HEK293T (cell line): ENCODE measurements at regions not wholly inside any gene's neighbourhood (a gene's known extent, or its start where the extent isn't known, plus 50 kb on each side); places are given as distances from the start of the nearest gene placed in this dataset.
A peak's percentile ranks its signal among the peaks of the same experiment; 100 is the strongest.

Source experiments
- CTCF ChIA-PET: fragments of 350-600 bp; formaldehyde crosslinking; extraction: SDS; loops from one replicate; lab custom pipeline; 2021; ENCODE audit warnings: antibody characterized with exemption, inconsistent platforms; lab: Yijun Ruan, JAX
- POLR2A ChIA-PET: fragments of 350-600 bp; formaldehyde crosslinking; extraction: SDS; loops from one replicate; lab custom pipeline; 2020; ENCODE audit warnings: antibody characterized with exemption, inconsistent platforms; lab: Yijun Ruan, JAX
- DNase-seq: peaks from one replicate; pipeline ENCODE4 v3.0.0; 2012; ENCODE audit warnings: mixed read lengths; ENCODE audit errors: extremely low spot score
- ARNT ChIP-seq: fragments of 450-650 bp; IDR thresholded peaks from 2 replicates; pipeline ENCODE4 v1.6.1; 2017; ENCODE audit warnings: mild to moderate bottlenecking
- BHLHE40 ChIP-seq: fragments of 450-650 bp; IDR thresholded peaks from 2 replicates; pipeline ENCODE4 v1.6.1; 2016; ENCODE audit warnings: mild to moderate bottlenecking, moderate library complexity, borderline replicate concordance
- CTBP1 ChIP-seq: fragments of 450-650 bp; IDR thresholded peaks from 2 replicates; pipeline ENCODE4 v1.6.1; 2016; ENCODE audit warnings: borderline replicate concordance
- ELF4 ChIP-seq: fragments of 450-650 bp; IDR thresholded peaks from 2 replicates; pipeline ENCODE4 v1.6.1; 2017; ENCODE audit warnings: antibody characterized with exemption
- FOXA1 ChIP-seq: fragments of 450-650 bp; IDR thresholded peaks from 2 replicates; pipeline ENCODE4 v1.6.1; 2016; ENCODE audit warnings: mild to moderate bottlenecking
- FOXK2 ChIP-seq: fragments of 450-650 bp; IDR thresholded peaks from 2 replicates; pipeline ENCODE4 v1.6.1; 2016; ENCODE audit warnings: mild to moderate bottlenecking
- FOXM1 ChIP-seq: fragments of 450-650 bp; IDR thresholded peaks from 2 replicates; pipeline ENCODE4 v1.6.1; 2017; ENCODE audit warnings: mild to moderate bottlenecking, borderline replicate concordance
- HDGF ChIP-seq: fragments of 450-650 bp; IDR thresholded peaks from 2 replicates; pipeline ENCODE4 v1.6.1; 2017; ENCODE audit warnings: antibody characterized with exemption, borderline replicate concordance
- L3MBTL2 ChIP-seq: fragments of 450-650 bp; conservative IDR thresholded peaks from 2 replicates; pipeline ENCODE4 v1.6.1; 2016; ENCODE audit warnings: mild to moderate bottlenecking
- LEF1 ChIP-seq: fragments of 450-650 bp; IDR thresholded peaks from 2 replicates; pipeline ENCODE4 v1.6.1; 2017; ENCODE audit warnings: mild to moderate bottlenecking, borderline replicate concordance
- NFRKB ChIP-seq: fragments of 450-650 bp; IDR thresholded peaks from 2 replicates; pipeline ENCODE4 v1.6.1; 2016; ENCODE audit warnings: mild to moderate bottlenecking, moderate library complexity
- SP1 ChIP-seq: fragments of 450-650 bp; IDR thresholded peaks from 2 replicates; pipeline ENCODE4 v1.6.1; 2017
- SUZ12 ChIP-seq: fragments of 450-650 bp; IDR thresholded peaks from 2 replicates; pipeline ENCODE4 v1.6.1; 2016; ENCODE audit warnings: mild to moderate bottlenecking
- TARDBP ChIP-seq: fragments of 450-650 bp; IDR thresholded peaks from 2 replicates; pipeline ENCODE4 v1.6.1; 2016
- ZNF384 ChIP-seq: fragments of 450-650 bp; IDR thresholded peaks from 2 replicates; pipeline ENCODE4 v1.6.1; 2016
- TF ChIP-seq, protein P1 (sequence below): fragments of 450-650 bp; IDR thresholded peaks from 2 replicates; pipeline ENCODE4 v1.6.1; 2016

DNA sequence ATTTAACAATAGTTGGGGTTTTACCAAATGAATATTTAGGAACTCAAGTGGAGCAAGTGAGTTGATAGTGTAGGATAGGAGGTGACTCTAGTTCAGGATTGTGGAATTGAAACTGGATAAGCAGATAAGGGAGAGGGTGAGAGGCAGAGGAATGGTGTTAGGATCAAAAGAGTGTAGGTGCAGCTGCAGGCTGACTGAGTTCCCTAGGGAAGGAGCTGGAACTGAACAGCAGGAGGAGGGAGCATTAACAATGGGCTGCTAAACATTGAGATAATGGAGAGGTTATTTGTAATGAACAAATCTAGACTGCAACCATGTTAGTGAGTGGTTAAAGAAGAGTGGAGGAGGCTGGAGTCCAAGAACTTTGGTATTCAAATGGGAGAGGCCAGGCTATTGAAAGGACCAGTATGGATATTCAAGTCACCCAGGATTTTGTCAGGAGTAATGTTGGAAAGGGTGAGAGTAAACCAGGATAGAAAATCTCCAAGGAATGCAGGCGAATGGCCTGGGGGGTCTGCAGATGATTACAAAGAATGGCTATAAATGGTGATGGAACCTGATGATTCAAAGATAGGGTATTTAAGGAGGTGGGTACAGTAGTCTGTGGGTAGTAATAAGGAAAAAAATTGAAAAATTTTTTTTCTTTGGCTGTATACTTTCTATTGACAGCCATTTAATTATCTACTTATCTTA lies 497.1 kb upstream of the TENM3 start:
- DNase-seq, result no peak
- ChIA-PET CTCF (interaction anchor here (0.6 kb wide), 1 partner anchor 31 kb away, joined by 3 read pairs; no protein-coding TSS in a partner anchor), POLR2A (no interaction called here)
- no peak for TF ChIP-seq CTBP1
- no peak for TF ChIP-seq FOXK2
- no peak for TF ChIP-seq L3MBTL2
- no peak for TF ChIP-seq SP1
- no peak for TF ChIP-seq FOXA1
- no peak for TF ChIP-seq ARNT
- no peak for TF ChIP-seq FOXM1
- TF ChIP-seq TARDBP, result no peak
- TF ChIP-seq ZNF384, result no peak
- no peak for TF ChIP-seq LEF1
- TF ChIP-seq HDGF, result no peak
- no peak for TF ChIP-seq SUZ12

DNA sequence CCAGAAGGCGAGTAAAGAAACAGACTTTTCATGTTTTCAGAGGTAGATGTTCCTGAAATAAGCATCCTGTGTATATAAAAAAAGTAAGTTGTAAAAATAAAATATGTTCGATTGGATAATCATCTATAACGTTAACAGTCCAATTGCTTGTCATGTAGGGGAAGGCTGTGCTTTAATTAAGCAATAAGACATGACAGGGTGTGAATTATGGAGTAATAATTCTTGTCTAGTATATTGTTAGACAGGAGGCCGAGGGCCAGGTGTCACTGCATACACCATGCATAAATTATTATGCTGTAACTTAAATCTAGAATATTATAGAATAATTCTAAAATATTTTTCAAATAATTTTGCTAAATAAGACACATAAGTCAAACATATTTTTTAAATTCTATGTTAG lies 494.6 kb upstream of the TENM3 start:
- CTCF ChIA-PET, result no interaction called here
- POLR2A ChIA-PET, result no interaction called here
- DNase-seq, result no peak
- TF ChIP-seq CTBP1, result no peak
- TF ChIP-seq, protein P1, sequence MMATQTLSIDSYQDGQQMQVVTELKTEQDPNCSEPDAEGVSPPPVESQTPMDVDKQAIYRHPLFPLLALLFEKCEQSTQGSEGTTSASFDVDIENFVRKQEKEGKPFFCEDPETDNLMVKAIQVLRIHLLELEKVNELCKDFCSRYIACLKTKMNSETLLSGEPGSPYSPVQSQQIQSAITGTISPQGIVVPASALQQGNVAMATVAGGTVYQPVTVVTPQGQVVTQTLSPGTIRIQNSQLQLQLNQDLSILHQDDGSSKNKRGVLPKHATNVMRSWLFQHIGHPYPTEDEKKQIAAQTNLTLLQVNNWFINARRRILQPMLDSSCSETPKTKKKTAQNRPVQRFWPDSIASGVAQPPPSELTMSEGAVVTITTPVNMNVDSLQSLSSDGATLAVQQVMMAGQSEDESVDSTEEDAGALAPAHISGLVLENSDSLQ, result peak; percentile 70

DNA sequence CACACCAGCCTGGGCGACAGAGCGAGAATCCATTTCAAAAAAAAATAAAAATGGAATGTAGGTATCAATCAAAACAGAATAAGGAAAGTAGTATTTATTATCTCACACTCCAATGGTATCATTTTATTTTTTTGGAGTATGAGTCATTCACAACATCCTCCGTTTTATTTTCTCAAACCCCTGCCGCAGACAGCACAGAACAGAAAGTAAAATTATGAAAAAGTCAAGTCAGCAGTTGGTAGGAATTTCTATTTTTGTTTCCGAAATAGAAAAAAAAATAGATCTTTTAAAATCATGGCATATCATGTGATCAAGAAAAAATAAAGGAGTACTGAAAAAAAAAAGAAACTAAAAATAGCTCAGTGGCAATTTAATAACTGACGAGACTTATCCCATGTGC lies 490.7 kb upstream of the TENM3 start:
- TF ChIP-seq FOXM1, result no peak
- DNase-seq, result no peak
- POLR2A ChIA-PET, result no interaction called here
- CTCF ChIA-PET, result no interaction called here

DNA sequence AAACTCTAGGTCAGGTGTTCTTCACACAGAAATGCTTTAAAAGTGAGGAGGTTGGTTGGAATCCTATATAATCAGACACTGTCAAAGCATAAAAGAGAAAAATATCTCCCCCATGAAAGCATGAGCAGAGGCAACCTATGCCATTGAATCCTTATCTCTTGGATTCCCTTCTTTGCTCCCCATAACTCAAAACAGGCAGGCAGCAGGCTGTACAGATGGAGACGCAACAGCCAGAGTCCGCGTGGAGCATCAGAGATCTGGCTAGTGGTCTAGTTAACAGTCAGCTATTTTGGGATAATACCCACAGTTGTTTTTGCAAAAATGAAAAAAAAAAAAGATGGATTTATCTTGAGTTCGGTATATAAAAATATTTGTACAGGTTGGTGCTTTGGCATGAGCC lies 490.0 kb upstream of the TENM3 start:
- CTCF ChIA-PET, result no interaction called here
- DNase-seq, result no peak
- TF ChIP-seq BHLHE40 (no peak), NFRKB (no peak), CTBP1 (no peak), L3MBTL2 (no peak), FOXK2 (no peak), ELF4 (no peak), FOXM1 (no peak)
- TF ChIP-seq, protein P1, result no peak
- POLR2A ChIA-PET, result no interaction called here

DNA sequence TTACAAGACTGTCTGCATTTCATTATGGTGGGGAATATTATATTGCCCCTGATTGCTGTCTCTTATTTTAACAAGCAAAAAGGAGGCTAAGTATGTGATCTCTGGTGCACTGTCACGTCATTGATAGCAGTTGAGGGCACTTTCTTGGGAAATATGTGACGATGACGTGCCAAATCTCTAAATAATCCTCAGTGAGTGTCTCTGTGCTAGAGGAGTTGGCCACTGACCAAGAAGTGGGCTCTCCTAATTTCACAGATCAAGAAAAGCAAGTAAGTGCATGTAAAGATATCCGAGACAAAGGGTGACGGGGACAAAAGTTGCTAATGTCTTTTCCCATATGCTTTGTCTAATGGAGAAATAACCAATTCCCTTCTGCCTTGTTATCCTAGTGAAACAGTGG lies 487.4 kb upstream of the TENM3 start:
- CTCF ChIA-PET, result no interaction called here
- no peak for DNase-seq
- TF ChIP-seq, protein P1, result no peak
- TF ChIP-seq LEF1 (no peak), NFRKB (no peak), SUZ12 (no peak), FOXM1 (no peak), L3MBTL2 (no peak)
- POLR2A ChIA-PET, result no interaction called here

DNA sequence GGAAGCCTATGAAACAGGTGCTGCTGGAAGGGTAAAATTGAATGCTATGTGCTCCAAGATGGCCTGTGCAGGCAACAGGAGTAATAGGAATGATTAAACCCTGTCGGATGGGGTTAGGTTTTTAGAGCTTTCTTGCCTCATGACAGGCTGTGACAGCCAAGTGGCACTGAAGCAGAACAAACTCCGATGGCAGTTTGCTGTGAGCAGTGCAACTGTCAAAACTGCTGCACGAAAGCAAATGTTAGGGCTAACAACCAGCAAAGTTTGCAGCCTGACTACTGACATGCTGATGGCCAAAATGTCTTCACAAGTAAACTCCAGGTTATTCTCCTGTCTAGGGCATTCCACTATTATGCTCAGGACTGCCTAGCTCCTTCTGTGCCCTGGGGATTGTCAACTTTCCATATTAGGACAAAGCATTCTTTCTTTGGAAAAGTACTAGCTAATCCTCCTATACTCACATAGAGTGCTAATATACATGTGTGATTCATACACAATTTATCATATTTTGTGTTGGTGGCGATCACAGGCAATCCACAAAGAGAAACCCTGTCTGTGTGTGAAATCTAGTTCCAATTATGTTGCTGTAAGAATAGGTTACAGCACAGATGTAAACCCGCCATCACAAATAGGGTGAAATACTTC lies 486.6 kb upstream of the TENM3 start:
- TF ChIP-seq LEF1, result no peak
- no peak for TF ChIP-seq ZNF384
- no peak for TF ChIP-seq NFRKB
- no peak for TF ChIP-seq BHLHE40
- no peak for TF ChIP-seq ARNT
- no peak for TF ChIP-seq L3MBTL2
- TF ChIP-seq, protein P1, result no peak
- TF ChIP-seq FOXA1, result no peak
- TF ChIP-seq ELF4, result no peak
- no peak for TF ChIP-seq SUZ12
- TF ChIP-seq CTBP1, result no peak
- no peak for TF ChIP-seq HDGF
- no peak for TF ChIP-seq SP1
- TF ChIP-seq TARDBP, result no peak
- TF ChIP-seq FOXK2, result no peak
- TF ChIP-seq FOXM1, result no peak
- DNase-seq, result no peak
- POLR2A ChIA-PET, result no interaction called here
- CTCF ChIA-PET, result no interaction called here
